Fibroblast of mammary gland (primary cell): ENCODE measurements at regions not wholly inside any gene's neighbourhood (a gene's known extent, or its start where the extent isn't known, plus 50 kb on each side); places are given as distances from the start of the nearest gene placed in this dataset.

Experiments
- DNase-seq: peaks from one replicate; pipeline ENCODE4 v3.0.0-alpha.2; 2010; ENCODE audit warnings: low read depth
- H3K4me3 ChIP-seq: 2 replicates; pipeline ENCODE4 v1.5.1; 2011; ENCODE audit warnings: low read depth, mild to moderate bottlenecking, low read length, moderate library complexity; ENCODE audit not compliant: control insufficient read depth
- CTCF ChIP-seq: conservative IDR thresholded peaks from 2 replicates; pipeline ENCODE4 v1.5.1; 2011; ENCODE audit warnings: low read depth, low read length, inconsistent platforms; ENCODE audit not compliant: control insufficient read depth, insufficient read depth

DNA sequence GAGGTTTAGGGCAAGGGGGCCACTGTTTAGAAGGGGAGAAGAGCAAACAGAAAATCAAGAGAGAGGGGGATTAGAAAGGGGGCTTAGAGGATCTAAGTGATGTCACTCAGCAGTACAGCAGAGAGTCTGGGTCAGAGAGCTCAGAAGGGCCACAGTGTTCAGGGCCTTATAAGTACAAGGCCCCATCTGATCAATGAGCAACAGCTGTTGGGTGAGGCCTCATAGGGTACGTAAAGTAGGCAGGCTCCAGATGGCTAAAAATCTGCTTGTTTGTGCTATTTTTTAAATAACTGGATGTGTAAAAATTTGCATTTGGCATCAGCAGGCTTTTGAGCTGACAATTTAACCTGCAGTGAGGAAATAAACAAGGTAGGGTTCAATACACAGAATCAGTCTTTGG lies 149.8 kb downstream of the SH3BGRL2 start:
- TF ChIP-seq CTCF: no peak
- DNase-seq: no peak
- H3K4me3 ChIP-seq: no peak overlapping the region

- DNase-seq: no peak
- H3K4me3 ChIP-seq: no peak overlapping the region
- no peak for TF ChIP-seq CTCF
Observed at GRCh38 chr6:79778816-79779215, 147.7 kb downstream of the SH3BGRL2 start.

GRCh38 chr6:79777713-79778579 lies 146.8 kb downstream of the SH3BGRL2 start:
- H3K4me3 ChIP-seq: peak overlapping the region; percentile 51
- peak; percentile 58 for DNase-seq
- peak; percentile 85 for TF ChIP-seq CTCF

DNA sequence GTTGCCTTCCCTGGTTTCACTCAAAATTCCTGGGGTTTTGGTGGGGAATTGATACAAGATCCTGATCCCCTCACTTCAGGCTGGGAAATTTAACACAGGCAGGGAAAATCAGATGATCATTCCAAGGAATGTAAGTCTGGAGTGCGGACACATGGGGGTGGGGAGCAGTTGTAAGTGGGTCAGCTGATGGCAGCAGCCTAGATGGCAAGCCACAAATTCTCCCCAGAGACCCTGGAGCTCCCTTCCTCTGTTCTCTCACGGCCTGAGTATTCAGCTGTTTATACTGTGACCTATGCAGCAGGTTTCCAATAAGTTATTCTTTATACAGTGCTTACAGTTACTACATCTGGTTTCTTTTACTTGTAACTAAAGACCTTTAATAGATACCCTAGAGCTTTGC lies 144.9 kb downstream of the SH3BGRL2 start:
- DNase-seq: no peak
- H3K4me3 ChIP-seq: no peak overlapping the region
- TF ChIP-seq CTCF: no peak

DNA sequence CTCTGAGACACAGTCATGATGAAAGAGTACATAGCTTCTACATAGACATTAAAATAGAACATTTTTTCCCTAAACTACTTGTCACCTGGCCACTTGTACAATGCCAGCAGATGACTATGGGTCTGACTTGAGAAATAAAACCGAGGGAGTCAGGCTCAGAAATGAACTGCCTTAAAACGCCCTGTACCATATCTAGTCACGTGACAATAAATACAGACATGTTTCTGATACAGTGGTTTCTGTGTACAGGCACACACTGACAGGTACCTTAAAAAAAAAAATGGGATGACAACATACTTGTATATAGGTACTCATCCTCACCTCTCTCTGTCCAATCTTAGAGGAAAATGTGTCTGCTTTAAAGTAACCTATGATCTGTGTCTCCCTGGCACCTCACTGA lies 144.1 kb downstream of the SH3BGRL2 start:
- no peak overlapping the region for H3K4me3 ChIP-seq
- no peak for TF ChIP-seq CTCF
- no peak for DNase-seq

DNA sequence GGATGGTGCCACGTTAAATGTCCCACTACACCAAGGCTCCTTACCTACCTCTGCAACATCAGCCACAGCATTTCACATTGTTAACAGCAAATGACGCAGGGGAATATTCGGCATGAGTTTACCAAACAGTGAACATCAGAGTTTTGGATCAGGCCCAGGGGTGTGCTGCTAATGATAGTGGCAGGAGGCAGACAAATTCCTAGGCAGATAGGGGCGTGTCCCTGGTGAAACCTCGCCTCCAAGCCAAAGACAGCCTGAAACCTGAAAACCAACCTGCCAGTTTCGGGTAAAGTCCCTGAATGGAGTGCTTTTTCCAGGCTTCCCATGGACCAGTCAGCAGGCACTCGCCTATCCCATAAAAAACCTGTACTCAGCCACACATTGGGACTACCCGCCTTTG lies 133.6 kb downstream of the SH3BGRL2 start:
- no peak for DNase-seq
- H3K4me3 ChIP-seq: no peak overlapping the region
- TF ChIP-seq CTCF: no peak
